ENCODE measurements at regions not wholly inside any gene's neighbourhood (a gene's known extent, or its start where the extent isn't known, plus 50 kb on each side); places are given as distances from the start of the nearest gene placed in this dataset.
"Not testable (repeated sequence)": the region's sequence is repeated elsewhere in the genome, so short reads cannot be mapped to it uniquely, and the experiment has no call there.

DNA sequence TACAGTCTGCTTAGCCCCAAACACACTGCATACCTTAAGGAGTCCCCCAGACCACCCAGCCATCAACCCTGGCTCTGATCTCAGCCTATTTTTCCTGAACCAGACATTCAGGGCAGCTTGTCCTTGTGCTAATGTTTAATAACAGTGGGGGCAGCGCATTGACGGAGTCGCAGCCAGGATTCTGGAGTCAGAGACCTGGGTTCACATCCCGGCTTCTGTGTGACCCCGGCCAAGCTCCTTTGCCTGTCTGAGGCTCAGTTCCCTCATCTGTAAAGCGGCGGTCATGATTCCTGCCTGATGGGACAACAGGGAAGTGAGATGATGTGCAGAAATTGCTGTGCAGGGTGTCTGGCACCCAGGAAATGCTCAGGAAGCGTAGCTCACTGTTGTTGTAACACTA is 63.1 kb downstream of the MATN1 start:
- DNase-seq = no peak

DNA sequence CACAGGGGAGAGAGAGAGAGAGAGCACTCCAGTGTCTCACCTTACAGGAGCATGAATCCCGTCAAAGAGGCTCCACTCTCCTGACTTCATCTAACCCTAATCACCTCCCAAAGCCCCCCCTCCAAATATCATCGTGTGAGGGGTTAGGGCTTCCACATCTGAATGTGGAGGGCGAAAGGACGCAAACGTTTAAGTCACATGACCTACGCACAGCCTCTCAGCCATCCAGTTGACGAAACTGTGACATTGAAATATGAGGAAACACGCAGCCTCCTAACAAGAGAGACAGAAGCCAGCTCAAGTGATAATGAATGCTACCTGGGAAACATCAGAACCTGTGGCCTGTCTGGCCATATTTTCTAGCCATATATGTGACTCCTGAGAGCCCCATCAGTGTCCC is 63.7 kb downstream of the MATN1 start:
- DNase-seq = no peak

DNA sequence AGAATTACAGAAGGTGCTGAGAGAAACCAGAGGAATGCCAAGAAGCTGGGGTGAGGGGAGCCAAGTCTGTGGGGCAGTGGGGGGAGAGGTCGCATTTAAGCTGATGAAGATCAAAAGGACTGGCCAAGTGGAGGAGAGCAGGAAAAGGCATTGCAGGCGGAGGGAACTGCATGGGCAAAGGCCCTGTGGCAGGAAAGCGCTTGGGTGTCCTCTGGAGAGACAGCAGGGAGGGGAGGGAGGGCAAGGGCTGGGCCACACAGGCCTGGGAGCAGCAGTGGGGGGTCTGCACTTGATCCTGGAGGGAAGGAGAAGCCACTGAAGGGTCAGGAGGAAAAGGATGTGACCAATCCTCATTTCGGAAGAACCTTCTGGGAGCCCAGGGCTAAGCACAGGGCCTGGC is 65.0 kb downstream of the MATN1 start:
- not testable (repeated sequence) for DNase-seq

DNA sequence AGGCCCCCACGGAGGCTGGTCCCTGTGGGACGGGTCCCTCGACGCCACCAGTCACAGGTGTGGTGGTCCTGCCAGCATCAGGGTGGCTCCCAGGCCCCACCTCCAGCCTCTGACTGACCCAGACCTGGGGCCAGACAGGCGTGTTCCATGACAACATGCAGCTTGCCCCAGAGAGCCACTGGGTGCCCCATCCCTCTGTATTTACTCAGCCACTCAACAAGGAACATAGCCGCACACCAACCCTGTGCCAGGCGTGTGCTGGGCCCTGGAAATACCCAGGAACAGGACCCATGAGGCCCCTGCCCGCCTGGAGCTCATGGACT is 65.4 kb downstream of the MATN1 start:
- DNase-seq = no peak

DNA sequence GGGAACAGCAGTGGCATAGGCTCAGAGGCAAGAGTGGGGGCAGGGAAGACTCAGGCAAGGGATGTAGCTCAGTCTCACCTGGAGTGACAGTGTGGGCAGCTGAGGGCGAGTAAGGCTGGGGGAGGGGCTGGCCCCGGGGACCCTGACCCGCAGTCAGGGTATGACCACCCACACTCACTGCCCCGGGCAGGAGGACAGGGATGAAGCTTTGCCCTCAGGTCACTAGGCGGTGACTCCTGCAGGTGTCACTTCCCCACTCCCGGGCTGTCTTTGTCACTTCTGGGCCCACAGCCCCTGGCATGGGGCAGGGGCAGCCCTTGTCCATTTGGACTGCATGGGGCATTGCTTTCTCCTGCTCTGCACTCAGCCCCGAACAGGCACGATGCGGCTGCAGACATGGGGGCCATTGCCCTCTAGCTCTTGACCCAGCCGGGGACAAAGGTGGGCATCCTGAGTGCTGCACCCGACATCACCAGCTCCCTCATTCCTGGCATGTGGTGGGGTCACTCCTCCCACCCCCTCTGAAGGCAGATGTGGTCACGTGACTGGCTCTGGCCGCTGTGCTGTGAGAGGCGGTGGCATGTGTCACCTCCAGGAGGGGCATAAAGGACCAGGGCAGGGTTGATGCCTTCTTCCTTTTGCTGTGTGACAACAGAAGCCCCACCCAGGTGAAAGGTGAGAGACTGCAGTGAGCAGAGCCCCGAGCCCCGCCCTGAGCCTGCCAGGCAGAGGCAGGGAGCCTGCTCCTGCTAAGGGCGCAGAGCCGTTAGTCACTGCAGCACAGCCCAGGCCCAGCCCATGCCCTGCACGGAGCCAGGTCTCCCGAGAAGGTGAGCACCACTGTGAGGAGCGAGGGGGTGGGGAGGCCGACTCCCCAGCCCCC is 66.0 kb downstream of the MATN1 start:
- no peak for DNase-seq

DNA sequence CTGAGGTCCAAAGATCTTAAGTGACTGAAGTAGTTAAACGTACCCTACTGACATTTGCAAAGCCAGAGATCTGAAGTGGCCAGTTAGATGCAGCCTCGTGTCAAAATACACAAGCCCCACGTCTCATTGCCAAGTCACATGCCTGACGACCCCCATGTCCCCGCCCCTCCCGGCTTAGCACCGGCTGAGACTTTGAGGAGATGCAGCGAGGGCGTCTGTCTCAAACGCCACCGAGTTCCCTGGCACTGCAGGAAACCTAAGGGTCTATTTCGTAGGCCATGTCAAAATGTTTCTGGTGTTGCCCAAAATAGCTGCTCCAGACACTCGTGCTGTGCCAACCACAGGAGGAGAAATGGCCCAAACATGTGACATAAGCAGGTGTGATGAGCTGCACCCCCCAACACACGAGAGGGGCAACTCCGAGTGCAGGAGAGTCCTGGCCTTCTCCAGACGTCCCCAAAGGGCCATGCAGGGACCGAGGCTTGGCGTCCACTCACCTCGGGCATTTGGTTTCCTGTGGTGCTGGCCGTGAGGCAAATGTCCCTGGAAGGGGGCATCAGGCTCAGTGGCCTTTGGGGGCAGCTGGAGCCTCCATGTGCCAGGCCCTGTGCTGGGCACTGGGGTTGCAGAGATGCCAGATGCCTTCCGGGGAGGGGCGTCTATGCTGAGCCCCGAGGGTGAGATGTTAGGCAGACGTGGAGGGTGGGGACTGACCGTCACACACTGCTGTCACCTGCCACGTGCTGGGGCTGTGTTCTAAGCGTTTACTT is 67.0 kb downstream of the MATN1 start:
- no peak for DNase-seq

DNA sequence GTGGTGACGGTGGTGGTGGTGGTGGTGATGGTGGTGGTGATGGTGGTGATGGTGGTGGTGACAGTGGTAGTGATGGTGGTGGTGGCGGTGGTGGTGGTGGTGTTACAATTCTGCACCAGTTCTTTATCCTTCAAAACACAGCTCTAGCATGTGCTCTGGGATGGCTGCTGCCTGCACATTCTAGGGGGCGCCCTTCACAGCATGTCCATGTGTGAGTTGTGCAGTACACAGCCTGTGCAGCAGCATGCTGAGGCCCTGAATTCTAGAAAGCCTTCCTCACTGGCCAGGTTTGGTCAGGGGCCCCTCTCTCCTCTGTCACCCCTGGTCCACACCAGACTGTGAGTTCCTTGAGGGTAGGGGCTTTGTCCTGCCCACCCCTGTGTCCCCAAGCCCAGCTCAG is 67.7 kb downstream of the MATN1 start:
- no peak for DNase-seq

DNA sequence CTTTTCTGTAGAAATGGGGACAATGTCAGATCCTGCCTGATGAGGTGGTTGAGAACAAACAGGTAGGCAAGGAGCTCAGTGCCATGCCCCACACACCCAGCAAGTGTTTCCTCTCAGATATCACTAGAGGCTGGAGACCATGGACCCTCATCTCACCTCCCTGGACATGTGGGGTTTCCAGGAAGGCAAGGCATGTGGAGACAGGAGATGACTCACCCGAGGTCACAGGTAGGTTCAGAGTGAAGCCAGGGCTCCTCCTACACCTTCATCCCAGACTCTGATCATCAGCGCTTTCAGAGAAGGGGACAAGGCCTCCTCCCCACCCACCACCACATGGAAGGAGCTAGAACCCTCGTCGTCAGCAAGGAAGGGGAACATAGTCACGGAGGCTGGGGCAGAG is 69.2 kb downstream of the MATN1 start:
- no peak for DNase-seq

DNA sequence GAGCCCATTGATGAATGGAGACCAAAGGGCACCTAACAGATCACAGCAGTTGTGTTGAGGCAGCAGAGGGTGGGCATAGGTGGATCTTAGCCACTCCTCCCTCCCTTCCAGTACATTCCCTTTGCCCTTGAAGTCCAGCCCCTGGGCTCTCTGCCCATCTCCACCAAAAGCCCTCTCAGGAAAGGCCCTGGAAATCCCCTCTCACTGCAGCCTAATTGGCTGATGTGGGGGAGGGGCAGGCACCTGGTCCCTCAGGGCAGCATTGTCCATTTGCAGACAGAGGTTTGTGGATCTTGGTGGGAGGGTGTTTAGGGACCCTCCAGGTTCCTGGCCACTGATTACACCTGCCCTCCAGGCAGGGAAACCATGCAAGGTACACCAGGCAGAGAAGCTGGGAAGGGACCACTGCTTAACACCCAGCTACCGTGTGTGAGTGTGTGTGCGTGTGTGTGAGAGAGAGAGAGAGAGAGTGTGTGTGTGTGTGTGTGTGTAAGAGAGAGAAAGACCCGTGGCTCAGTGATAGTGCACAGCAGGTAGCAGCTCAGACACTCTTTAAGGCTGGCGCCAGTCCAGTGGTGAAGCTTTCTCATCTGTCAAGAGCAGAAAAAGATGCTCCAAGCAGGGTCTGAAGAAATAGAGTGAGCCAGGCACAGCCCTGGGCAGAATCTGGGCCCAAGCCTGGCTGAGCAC is 71.1 kb downstream of the MATN1 start:
- DNase-seq = no peak

DNA sequence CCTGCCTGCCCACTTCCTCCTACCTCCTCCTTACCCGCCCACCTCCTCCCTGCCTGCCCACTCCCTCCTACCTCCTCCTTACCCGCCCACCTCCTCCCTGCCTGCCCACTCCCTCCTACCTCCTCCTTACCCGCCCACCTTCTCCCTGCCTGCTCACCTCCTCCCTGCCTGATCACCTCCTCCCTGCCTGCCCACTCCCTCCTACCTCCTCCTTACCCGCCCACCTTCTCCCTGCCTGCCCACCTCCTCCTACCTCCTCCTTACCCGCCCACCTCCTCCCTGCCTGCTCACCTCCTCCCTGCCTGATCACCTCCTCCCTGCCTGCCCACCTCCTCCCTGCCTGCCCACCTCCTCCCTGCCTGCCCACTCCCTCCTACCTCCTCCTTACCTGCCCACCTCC is 72.0 kb downstream of the MATN1 start:
- not testable (repeated sequence) for DNase-seq

DNA sequence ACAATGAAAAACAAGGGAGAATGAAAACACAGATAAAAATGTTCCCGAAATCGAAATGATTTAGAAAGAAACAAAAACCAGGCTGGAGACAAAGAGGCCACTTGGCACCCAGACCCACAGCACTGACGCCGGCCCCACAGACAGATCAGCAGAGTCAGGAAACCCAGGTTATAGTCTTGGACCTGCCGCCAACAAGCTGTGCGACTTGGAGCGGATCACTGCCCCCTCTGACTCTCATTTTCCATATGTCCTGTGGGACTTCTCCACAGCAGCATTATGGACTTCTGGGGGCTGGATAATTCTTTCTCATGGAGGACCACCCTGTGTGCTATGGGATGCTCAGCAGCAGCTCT is 72.4 kb downstream of the MATN1 start:
- DNase-seq = no peak

DNA sequence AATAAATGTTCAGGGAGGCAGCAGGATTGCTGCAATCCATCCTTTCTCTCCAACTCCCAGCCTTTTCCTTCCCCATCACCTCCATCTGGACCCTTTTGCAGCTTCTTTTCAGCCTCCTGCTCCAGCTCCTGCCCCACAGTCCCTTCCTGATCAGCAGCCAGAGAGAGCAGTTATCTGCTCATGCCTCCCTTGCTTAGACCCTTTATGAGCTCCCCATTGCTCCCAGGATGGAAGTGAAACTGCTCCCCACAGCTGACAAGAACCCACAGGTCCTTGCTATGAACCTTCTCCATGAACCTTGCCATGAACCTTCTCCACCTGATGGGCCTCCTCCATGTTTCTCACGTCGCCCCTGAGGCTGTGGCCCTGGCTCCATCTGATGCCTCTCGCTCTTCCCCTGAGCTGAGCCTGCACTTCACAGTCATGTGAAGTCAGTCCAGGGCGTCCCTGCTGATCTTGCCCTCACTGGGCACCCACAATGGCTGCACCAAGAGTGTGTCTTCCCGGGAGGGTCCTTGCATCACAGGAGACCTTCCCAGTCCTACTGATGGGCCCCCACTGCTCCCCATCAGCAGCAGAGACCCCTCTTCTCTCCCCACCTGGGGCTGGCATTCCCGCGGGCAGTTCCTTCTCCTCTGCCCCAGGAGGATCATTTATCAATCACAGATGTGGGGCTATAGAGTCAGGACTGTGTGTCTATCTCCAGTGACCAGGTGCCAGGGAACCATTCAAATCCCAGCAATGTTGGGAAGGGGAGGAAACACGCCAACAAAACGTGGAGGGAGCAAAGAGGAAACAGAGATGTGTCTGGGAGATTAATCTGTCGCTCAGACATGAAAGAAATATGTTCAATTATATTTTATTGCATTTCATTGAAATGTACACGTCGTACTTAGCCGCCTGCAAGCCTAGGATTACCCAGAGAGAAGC is 73.1 kb downstream of the MATN1 start:
- DNase-seq = no peak

DNA sequence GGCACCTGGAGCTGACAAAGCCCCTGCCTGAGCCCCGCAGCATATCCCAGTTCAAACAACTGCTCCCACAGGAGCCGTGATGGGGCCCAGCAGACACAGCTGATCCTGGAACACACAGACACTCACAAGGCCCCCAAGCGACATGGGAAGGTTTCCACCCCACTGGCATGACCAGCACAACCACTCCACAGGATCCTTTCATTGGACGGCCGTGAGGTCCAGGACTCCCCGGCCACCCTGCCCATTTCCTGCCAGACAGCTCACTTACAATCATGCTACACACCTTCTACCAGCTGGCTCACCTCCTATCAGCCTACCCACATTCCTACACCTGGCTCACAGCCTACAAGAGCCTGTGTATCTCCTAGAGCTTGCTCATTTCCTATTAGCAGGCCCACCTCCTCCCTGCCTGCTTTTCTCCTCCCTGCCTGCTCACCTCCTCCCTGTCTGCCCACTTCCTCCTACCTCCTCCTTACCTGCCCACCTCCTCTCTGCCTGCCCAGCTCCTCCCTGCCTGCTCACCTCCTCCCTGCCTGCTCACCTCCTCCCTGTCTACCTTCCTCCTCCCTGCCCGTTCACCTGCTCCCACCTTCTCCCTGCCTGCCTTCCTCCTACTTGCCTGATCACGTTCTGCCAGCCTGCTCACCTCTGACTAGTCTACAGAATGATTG is 73.9 kb downstream of the MATN1 start:
- DNase-seq = no peak

DNA sequence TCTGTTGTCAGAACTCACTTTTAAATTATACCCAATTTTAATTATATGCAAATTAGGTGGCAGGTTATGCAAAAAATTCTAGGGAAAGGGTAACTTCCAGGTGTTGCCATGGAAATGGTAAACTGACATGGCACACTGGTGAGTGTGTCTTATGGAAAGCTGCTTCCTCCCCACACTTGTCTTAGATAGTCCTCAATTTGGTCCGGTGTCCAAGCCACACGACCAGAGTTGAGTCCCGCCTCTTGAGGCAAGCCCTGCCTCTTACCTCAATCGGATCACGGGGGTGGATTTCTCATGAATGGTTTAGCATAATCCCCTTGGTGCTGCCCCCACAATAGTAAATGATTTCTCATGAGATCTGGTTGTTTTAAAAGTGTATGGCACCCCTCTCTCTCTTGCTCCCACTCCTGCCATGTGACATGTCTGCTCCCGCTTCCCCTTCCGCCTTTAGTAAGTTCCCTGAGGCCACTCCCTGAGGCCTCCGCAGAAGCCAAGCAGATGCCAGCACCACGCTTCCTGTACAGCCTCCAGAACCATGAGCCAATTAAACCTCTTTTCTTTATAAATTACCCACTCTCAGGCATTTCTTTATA is 74.9 kb downstream of the MATN1 start:
- no peak for DNase-seq

DNA sequence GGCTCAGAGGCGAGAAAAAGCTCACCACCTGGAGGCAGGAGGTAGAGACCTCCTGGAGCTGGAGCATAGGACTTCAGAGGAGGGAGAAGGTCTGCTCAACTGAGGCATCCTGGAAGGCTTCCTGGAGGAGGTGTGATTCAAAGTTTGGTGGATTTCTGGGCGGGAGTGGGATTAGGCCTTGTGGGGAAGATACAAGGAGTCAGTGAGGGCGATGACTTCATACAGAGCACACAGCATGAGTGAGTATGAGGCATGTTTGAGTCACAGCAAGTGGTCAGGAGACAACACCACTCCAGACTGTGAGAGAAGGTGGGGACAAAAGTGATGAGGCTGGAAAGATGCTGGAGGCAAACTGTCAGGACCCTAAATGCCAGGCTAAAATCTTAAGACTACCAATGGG is 77.6 kb downstream of the MATN1 start:
- DNase-seq = no peak

DNA sequence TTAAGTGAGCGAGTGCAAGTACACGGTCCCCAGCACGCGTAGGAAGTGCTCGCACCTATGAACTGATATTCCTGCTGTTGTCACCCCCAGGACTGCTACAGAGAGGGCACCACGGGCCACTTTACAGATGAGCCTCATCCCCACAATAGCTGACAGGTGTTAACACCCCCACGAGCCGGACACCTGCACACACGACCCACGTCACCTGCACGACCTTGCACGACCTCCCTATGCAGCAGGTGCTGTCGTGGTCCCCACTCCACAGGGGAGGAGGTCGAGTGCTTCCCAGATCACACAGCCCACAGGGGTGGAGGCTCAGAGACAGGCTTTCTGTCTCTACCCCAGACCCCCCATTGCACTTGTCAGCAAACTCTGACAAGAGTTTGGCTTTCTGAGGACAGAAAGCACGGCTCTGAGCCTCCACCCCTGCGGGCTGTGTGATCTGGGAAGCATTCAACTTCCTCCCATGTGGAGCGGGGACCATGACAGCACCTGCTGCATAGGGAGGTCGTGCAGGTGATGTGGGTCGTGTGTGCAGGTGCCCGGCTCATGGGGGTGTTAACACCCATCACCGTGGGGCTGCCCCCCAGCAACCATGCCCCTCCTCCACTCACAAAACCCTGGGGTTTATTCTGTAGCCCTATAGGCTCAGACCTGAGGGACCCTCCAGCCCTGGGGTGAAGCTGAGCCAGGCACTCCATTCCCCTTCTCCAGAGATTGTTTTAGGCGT is 80.8 kb downstream of the MATN1 start:
- no peak for DNase-seq

DNA sequence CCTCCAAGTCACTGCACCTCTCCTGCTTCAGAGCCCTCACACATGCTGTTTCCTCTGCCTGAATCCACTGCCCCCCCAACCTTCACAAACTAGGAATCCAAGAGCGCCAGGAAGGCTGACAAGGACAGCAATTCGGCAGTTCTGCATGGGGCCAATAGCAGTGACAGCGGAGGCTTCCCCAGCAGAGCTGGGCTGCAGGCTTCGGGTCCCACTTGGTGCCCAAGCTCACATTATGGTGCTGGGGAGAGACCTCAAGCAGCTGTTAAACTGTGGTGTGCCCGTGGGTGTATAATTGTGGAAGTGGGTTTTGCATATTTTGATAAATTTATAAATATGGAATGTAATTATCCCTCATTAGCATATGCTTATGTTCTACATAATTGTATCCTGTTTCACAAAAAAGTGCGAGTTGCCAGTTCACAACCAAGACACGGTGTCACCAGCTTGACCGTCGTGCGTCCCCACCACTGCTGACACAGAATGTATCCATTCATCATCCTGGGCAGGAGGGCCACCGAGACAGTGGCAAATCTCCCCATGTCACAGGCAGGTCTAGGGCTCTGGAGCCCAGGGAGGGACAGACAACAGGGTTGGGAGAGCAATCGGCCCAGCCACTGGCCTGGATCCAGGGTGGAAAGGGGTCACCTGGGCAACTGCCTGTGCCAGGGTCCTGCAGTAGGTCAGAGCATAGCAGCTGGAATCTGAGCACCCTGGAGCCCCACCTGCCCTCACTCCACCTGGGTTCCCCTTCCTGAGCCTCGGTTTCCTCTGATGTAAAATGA is 81.6 kb downstream of the MATN1 start:
- no peak for DNase-seq

DNA sequence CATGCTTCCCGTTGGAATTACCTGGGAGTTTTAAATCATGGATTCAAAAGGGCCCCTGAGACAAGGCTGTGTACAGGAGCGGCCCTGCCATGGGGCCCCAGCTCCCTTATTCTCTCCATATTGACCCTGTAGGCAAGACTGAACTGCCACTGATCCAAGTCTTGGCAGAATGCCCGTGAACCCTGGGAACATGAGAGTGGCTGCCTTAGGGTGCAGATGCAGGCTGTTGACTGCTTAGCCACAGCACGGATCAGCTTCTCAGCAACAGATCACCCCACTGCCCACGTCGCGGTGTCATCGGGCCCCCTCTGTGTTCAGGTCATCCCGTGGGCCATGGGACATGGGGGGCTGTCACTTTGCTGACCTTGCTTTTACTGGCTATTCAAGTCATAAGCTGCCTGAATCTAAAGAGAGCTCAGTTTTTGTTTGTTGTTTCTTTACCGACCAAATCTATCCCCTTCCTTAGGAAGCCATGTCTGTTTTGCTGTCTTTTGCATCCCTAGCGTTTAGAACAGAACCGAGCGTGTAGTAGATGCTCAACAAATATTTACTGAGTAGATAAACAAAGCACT is 83.4 kb downstream of the MATN1 start:
- no peak for DNase-seq

DNA sequence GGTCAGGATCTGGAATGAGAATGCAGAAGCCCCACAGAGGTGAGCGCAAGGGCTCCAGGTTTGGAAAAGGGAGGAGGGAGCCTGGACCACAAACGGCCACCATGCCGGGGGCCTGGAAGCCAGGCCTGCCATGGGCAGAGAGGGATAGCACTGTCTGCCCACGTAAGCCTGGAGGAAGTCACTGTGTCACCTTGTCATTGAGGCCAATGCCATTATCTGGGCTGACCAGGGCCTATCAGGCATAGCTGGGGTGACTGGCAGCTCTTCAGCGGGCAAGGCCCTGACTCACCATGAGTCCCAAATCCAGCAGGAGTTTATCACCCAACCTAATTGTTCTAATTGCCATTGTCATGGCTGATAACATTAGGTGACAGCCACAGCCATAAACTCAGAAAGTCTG is 84.6 kb downstream of the MATN1 start:
- no peak for DNase-seq

DNA sequence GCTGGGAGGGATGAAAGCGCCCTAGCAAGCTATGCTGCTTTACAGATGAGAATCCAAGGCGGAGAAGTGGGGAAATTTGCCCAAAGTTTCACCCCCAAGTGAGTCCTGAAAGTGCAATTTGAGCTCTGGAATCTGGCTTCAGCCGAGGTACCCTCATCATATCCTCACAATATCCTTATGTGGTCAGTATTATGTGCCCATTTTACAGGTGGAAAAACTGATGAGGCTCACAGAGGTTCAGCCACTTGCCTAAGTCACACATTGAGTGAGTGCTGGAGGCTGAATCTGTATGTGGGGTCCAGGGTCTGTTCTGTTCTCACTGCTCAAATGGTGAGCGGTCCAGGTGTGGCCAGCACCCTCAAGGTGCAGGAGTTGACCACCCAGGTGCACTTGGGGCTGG is 85.3 kb downstream of the MATN1 start:
- no peak for DNase-seq
